Neural cell (in vitro differentiated cells): ENCODE measurements at regions not wholly inside any gene's neighbourhood (a gene's known extent, or its start where the extent isn't known, plus 50 kb on each side); places are given as distances from the start of the nearest gene placed in this dataset.

Experiments used
- H2AFZ ChIP-seq: fragments of 200-600, 300-800 bp; sonication (generic), shearing (Covaris generic); 2 replicates; pipeline ENCODE4 v1.6.0; 2014; ENCODE audit warnings: low read depth, mild to moderate bottlenecking, antibody characterized with exemption, low read length, moderate library complexity
- H3F3A ChIP-seq: fragments of 200-600 bp; shearing (Covaris generic); 2 replicates; pipeline ENCODE4 v1.6.1; 2016; ENCODE audit warnings: mild to moderate bottlenecking, moderate library complexity, mixed read lengths, antibody characterized with exemption, low read length; ENCODE audit not compliant: insufficient read depth, poor library complexity, severe bottlenecking
- H3K27ac ChIP-seq: fragments of 200-600, 300-800 bp; sonication (generic), shearing (Covaris generic); 2 replicates; pipeline ENCODE4 v1.5.1; 2014; ENCODE audit warnings: mild to moderate bottlenecking, low read length, moderate library complexity
- H3K27me3 ChIP-seq: fragments of 300-800, 200-600 bp; sonication (generic), shearing (Covaris generic); 2 replicates; pipeline ENCODE4 v1.6.0; 2014; ENCODE audit warnings: mild to moderate bottlenecking, low read depth, low read length, moderate library complexity; ENCODE audit not compliant: insufficient read depth
- H3K36me3 ChIP-seq: fragments of 300-800, 200-600 bp; sonication (generic), shearing (Covaris generic); 2 replicates; pipeline ENCODE4 v1.5.1; 2014; ENCODE audit warnings: mild to moderate bottlenecking, antibody characterized with exemption, low read length, moderate library complexity; ENCODE audit not compliant: insufficient read depth
- H3K4me2 ChIP-seq: fragments of 300-800, 200-600 bp; sonication (generic), shearing (Covaris generic); 2 replicates; pipeline ENCODE4 v1.6.0; 2014; ENCODE audit warnings: mild to moderate bottlenecking, low read length
- H3K4me3 ChIP-seq: fragments of 300-800, 200-600 bp; sonication (generic), shearing (Covaris generic); 2 replicates; pipeline ENCODE4 v1.5.1; 2014; ENCODE audit warnings: mild to moderate bottlenecking, low read length, moderate library complexity
- H3K79me2 ChIP-seq: fragments of 200-600 bp; shearing (Covaris generic); replicated peaks from 2 replicates; pipeline ENCODE4 v1.6.0; 2014; ENCODE audit warnings: mild to moderate bottlenecking, low read length, moderate library complexity; ENCODE audit not compliant: insufficient read depth
- H3K9ac ChIP-seq: fragments of 300-800, 200-600 bp; sonication (generic), shearing (Covaris generic); 2 replicates; pipeline ENCODE4 v1.6.1; 2016; ENCODE audit warnings: mild to moderate bottlenecking, low read length, mixed read lengths
- H3K9me2 ChIP-seq: fragments of 200-600 bp; shearing (Covaris generic); 2 replicates; pipeline ENCODE4 v1.6.1; 2016; ENCODE audit warnings: mild to moderate bottlenecking, low read length, mixed read lengths; ENCODE audit not compliant: insufficient read depth
- H3K9me3 ChIP-seq: fragments of 200-600, 300-800 bp; sonication (generic), shearing (Covaris generic); 2 replicates; pipeline ENCODE4 v1.6.1; 2016; ENCODE audit warnings: mild to moderate bottlenecking, mixed run types, low read length, moderate library complexity, mixed read lengths
- H4K20me1 ChIP-seq: fragments of 200-600 bp; shearing (Covaris generic); 2 replicates; pipeline ENCODE4 v1.6.1; 2016; ENCODE audit warnings: mild to moderate bottlenecking, mixed run types; ENCODE audit not compliant: insufficient read depth
- CTCF ChIP-seq: fragments of 450-650 bp; IDR thresholded peaks from 2 replicates; pipeline ENCODE4 v1.5.1; 2014; ENCODE audit warnings: antibody characterized with exemption, mild to moderate bottlenecking, moderate library complexity; ENCODE audit not compliant: poor library complexity, severe bottlenecking
- EP300 ChIP-seq: fragments of 450-650 bp; conservative IDR thresholded peaks from 2 replicates; pipeline ENCODE4 v1.6.1; 2014; ENCODE audit warnings: antibody characterized with exemption, mild to moderate bottlenecking, moderate library complexity; ENCODE audit not compliant: poor library complexity, severe bottlenecking
- MXI1 ChIP-seq: fragments of 450-650 bp; conservative IDR thresholded peaks from 2 replicates; pipeline ENCODE4 v1.6.1; 2014; ENCODE audit warnings: antibody characterized with exemption, mild to moderate bottlenecking; ENCODE audit not compliant: poor library complexity, severe bottlenecking
- POLR2AphosphoS5 ChIP-seq: IDR thresholded peaks from 2 replicates; pipeline ENCODE4 v1.6.1; 2012
- TAF1 ChIP-seq: IDR thresholded peaks from 2 replicates; pipeline ENCODE4 v1.6.1; 2012; ENCODE audit warnings: low read depth
- TF ChIP-seq, protein P1 (sequence below): IDR thresholded peaks from 2 replicates; pipeline ENCODE4 v1.6.1; 2012; ENCODE audit warnings: borderline replicate concordance

DNA sequence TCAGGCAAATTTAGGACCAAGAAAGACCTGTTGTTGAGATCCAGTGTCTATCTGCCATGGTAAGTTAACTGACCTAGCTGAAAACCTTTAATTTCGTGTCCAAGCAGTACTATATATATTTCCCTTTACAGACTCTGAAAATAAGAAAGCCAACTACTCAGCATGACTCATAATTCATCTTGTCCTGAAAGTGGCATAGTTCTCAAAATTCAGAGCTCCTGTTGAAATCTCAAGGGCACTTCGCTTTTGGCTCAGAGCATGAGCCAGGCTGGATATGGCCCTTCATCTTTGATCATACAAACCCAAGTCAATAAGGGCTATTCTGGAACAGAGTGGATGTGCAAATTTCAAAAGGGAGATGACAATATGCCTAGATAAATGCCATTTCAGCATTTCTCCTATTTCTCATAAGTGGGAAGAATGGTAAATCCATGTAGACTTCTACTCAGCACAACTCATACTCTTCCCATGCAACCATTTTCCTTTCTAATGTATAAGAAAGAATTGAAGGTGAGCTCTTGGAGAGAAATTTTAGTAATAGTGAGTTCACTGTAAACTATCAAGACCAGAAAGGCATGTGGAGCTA is 567.9 kb upstream of the DAB2 start:
- no peaks in the 10 kb centered on the region for H3K36me3 ChIP-seq
- H3K79me2 ChIP-seq, result no peaks in the 10 kb centered on the region
- H3K9ac ChIP-seq, result no peak overlapping the region
- no peaks in the 10 kb centered on the region for H4K20me1 ChIP-seq
- no peaks in the 10 kb centered on the region for H3K27me3 ChIP-seq
- H3F3A ChIP-seq, result no peaks in the 10 kb centered on the region
- TF ChIP-seq POLR2AphosphoS5, result no peak
- no peak for TF ChIP-seq MXI1
- no peak for TF ChIP-seq TAF1
- TF ChIP-seq CTCF, result no peak
- no peaks in the 10 kb centered on the region for H3K9me3 ChIP-seq
- no peak overlapping the region for H3K4me3 ChIP-seq
- no peak overlapping the region for H3K27ac ChIP-seq
- no peak overlapping the region for H2AFZ ChIP-seq
- no peak overlapping the region for H3K4me2 ChIP-seq
- H3K9me2 ChIP-seq, result no peaks in the 10 kb centered on the region

DNA sequence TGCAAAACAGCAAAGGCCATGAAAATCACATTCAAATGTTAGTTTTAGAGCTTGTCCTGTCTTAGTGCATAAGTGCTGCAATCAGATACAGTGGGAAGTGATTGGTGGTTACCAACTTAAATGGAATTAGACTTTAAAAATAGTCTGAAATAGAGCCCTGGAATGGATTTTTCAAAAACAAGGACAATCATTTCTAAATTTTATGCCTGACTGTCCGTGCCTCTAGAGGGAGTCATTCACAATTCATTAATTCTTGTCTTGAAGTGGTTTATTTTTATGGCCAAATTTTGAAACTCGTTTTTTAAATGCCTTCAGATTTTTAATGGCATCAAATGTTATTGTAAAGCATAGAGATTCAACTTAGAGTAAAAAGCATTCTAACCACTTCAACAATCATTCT is 561.8 kb upstream of the DAB2 start:
- TF ChIP-seq, protein P1, sequence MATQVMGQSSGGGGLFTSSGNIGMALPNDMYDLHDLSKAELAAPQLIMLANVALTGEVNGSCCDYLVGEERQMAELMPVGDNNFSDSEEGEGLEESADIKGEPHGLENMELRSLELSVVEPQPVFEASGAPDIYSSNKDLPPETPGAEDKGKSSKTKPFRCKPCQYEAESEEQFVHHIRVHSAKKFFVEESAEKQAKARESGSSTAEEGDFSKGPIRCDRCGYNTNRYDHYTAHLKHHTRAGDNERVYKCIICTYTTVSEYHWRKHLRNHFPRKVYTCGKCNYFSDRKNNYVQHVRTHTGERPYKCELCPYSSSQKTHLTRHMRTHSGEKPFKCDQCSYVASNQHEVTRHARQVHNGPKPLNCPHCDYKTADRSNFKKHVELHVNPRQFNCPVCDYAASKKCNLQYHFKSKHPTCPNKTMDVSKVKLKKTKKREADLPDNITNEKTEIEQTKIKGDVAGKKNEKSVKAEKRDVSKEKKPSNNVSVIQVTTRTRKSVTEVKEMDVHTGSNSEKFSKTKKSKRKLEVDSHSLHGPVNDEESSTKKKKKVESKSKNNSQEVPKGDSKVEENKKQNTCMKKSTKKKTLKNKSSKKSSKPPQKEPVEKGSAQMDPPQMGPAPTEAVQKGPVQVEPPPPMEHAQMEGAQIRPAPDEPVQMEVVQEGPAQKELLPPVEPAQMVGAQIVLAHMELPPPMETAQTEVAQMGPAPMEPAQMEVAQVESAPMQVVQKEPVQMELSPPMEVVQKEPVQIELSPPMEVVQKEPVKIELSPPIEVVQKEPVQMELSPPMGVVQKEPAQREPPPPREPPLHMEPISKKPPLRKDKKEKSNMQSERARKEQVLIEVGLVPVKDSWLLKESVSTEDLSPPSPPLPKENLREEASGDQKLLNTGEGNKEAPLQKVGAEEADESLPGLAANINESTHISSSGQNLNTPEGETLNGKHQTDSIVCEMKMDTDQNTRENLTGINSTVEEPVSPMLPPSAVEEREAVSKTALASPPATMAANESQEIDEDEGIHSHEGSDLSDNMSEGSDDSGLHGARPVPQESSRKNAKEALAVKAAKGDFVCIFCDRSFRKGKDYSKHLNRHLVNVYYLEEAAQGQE, result no peak
- TF ChIP-seq MXI1, result no peak
- TF ChIP-seq POLR2AphosphoS5, result no peak
- TF ChIP-seq EP300, result no peak
- H3K9me3 ChIP-seq, result no peaks in the 10 kb centered on the region
- H3K27me3 ChIP-seq, result no peaks in the 10 kb centered on the region

GRCh38 chr5:39980056-39980455 is 555.3 kb upstream of the DAB2 start:
- Histone ChIP-seq H3K4me3 (no peak overlapping the region), H3K27ac (no peak overlapping the region), H3K9me3 (no peaks in the 10 kb centered on the region)

More for the DNA sequence above, 561.8 kb upstream of the DAB2 start:
- no peaks in the 10 kb centered on the region for H3K9me2 ChIP-seq
- H3F3A ChIP-seq, result no peaks in the 10 kb centered on the region
- H3K79me2 ChIP-seq, result no peaks in the 10 kb centered on the region
- no peaks in the 10 kb centered on the region for H3K36me3 ChIP-seq
- H3K4me3 ChIP-seq, result no peak overlapping the region
- H4K20me1 ChIP-seq, result no peaks in the 10 kb centered on the region
- H3K27ac ChIP-seq, result no peak overlapping the region
- no peak overlapping the region for H3K9ac ChIP-seq
- no peak overlapping the region for H3K4me2 ChIP-seq
- no peak overlapping the region for H2AFZ ChIP-seq

More at GRCh38 chr5:39980056-39980455, 555.3 kb upstream of the DAB2 start:
- no peak overlapping the region for H3K9ac ChIP-seq
- no peak overlapping the region for H2AFZ ChIP-seq
- no peaks in the 10 kb centered on the region for H3K9me2 ChIP-seq
- H3K79me2 ChIP-seq, result no peaks in the 10 kb centered on the region
- H4K20me1 ChIP-seq, result no peaks in the 10 kb centered on the region
- H3F3A ChIP-seq, result no peaks in the 10 kb centered on the region
- H3K36me3 ChIP-seq, result no peaks in the 10 kb centered on the region
- TF ChIP-seq, protein P1, result no peak
- no peak for TF ChIP-seq POLR2AphosphoS5
- no peak overlapping the region for H3K4me2 ChIP-seq
- no peaks in the 10 kb centered on the region for H3K27me3 ChIP-seq
